OCI-LY3 (cell line): ENCODE measurements at regions not wholly inside any gene's neighbourhood (a gene's known extent, or its start where the extent isn't known, plus 50 kb on each side); places are given as distances from the start of the nearest gene placed in this dataset.

Experiments
- EZH2phosphoT487 ChIP-seq: fragments of 200-600 bp; shearing (Covaris generic); IDR thresholded peaks from 2 replicates; pipeline ENCODE4 v1.6.1; 2018; ENCODE audit warnings: antibody characterized with exemption, mixed run types, low read depth
- TF ChIP-seq, protein P1 (sequence below): fragments of 200-600, 300-600 bp; sonication (generic); IDR thresholded peaks from 2 replicates; pipeline ENCODE4 v1.5.1; 2014; ENCODE audit warnings: antibody characterized with exemption, low read length, low read depth

- TF ChIP-seq, protein P1, sequence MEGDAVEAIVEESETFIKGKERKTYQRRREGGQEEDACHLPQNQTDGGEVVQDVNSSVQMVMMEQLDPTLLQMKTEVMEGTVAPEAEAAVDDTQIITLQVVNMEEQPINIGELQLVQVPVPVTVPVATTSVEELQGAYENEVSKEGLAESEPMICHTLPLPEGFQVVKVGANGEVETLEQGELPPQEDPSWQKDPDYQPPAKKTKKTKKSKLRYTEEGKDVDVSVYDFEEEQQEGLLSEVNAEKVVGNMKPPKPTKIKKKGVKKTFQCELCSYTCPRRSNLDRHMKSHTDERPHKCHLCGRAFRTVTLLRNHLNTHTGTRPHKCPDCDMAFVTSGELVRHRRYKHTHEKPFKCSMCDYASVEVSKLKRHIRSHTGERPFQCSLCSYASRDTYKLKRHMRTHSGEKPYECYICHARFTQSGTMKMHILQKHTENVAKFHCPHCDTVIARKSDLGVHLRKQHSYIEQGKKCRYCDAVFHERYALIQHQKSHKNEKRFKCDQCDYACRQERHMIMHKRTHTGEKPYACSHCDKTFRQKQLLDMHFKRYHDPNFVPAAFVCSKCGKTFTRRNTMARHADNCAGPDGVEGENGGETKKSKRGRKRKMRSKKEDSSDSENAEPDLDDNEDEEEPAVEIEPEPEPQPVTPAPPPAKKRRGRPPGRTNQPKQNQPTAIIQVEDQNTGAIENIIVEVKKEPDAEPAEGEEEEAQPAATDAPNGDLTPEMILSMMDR = no peak
- TF ChIP-seq EZH2phosphoT487 = no peak
Observed at GRCh38 chr1:73860421-73860950, 337.5 kb downstream of the LRRIQ3 start.
